ENCODE measurements at regions not wholly inside any gene's neighbourhood (a gene's known extent, or its start where the extent isn't known, plus 50 kb on each side); places are given as distances from the start of the nearest gene placed in this dataset.

DNA sequence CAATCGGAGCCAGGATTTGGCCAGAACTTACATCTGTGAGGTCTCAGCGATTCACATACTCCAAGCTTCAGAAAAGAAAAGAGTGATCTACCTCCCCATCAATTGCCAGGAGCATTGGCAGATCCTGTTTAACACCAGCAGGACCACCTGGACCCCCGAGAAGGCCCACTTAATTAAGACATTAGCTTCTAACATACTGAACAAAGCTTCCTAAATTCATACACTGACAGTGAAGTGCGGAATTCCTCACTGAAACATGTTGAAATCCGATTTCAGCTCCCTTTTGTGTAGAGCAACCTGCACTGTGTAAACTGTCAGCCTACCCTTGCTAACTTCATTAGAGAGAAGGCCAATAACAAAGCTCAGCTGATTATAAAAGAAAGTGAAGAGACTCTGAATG is 274.0 kb downstream of the NOVA1 start:
- Histone ChIP-seq H3K4me3 (no peak overlapping the region), H3K27me3 (no peaks in the 10 kb centered on the region), H3K27ac (no peak overlapping the region), H3K4me1 (peaks cover 0 to 7% (median 0%) of the 10 kb centered on the region in 3 donors), H3K9me3 (no peaks in the 10 kb centered on the region), H3K36me3 (no peaks in the 10 kb centered on the region)
- WGBS, 2 donors (ENCODE audit: low coverage in 1 of 2) = 7 to 17% methylated on average over 2 to 5 of the region's 5 CpGs
- TF ChIP-seq EP300 (IDR thresholded peaks at IDR 0.05) (no peak), POLR2A (IDR thresholded peaks at IDR 0.05) (no peak), POLR2AphosphoS5 (IDR thresholded peaks at IDR 0.05) (no peak)
- TF ChIP-seq, protein P1, sequence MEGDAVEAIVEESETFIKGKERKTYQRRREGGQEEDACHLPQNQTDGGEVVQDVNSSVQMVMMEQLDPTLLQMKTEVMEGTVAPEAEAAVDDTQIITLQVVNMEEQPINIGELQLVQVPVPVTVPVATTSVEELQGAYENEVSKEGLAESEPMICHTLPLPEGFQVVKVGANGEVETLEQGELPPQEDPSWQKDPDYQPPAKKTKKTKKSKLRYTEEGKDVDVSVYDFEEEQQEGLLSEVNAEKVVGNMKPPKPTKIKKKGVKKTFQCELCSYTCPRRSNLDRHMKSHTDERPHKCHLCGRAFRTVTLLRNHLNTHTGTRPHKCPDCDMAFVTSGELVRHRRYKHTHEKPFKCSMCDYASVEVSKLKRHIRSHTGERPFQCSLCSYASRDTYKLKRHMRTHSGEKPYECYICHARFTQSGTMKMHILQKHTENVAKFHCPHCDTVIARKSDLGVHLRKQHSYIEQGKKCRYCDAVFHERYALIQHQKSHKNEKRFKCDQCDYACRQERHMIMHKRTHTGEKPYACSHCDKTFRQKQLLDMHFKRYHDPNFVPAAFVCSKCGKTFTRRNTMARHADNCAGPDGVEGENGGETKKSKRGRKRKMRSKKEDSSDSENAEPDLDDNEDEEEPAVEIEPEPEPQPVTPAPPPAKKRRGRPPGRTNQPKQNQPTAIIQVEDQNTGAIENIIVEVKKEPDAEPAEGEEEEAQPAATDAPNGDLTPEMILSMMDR (IDR thresholded peaks at IDR 0.05) = no peak
- no peak for ATAC-seq

DNA sequence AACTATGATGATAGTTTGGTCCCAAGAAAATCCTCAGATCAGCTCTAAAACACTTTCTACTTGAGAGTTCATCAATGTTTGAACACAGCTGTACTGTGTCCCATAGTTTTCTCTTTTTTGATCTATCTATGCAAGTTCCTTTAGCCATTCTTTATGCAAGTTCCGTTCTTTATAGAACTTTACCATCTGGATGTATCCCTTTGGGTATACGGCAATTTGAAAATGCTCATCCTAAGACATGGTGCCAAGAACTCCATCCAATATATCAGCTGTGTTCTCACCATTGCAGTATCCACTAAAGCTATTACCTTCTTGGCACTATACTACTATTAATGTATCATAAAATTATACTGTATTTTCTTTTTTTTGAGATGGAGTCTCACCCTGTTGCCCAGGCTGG is 276.9 kb downstream of the NOVA1 start:
- WGBS, 2 donors (ENCODE audit: low coverage in 1 of 2) = 54 to 97% methylated on average over 2 of the region's 2 CpGs
- Histone ChIP-seq H3K4me1 (peaks cover 0 to 7% (median 0%) of the 10 kb centered on the region in 3 donors), H3K9me3 (peaks cover 0 to 5% (median 0%) of the 10 kb centered on the region in 3 donors), H3K27me3 (no peaks in the 10 kb centered on the region), H3K27ac (no peak overlapping the region), H3K4me3 (no peak overlapping the region), H3K36me3 (no peaks in the 10 kb centered on the region)
- no peak for ATAC-seq
- TF ChIP-seq, protein P1 (IDR thresholded peaks at IDR 0.05) = no peak
- TF ChIP-seq EP300 (IDR thresholded peaks at IDR 0.05) (no peak), POLR2A (IDR thresholded peaks at IDR 0.05) (no peak), POLR2AphosphoS5 (IDR thresholded peaks at IDR 0.05) (no peak)

DNA sequence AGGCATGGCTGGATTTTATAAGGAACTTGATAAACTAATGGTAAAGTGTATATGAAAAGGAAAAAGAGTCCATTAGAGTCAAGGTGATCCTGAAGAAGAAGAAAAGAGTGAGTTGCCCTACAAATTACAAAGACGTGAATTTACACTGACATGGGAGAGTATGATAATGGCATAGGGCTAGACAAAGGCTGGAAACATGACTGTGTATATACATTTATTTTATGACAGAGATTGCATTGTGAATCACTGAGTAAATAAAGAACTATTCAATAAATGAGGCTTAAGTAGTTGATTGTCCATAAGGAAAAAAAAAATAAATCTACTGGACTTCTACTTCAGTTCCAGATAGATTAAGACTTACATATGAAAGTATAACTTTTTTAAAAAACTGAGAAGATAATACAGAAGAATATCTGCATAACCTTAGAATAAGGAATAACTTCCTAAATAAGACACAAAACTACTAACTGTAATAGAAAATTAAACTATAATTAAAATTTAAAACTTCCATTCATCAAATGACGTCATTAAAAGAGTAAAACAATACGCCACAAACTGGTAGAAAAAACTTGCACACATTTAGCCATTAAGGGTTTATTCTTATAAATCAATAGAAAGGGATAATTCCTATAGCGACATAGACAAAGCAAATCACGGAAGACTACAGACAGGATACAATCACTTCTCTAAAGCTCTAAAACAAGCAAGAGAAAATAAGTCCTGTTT is 278.5 kb downstream of the NOVA1 start:
- 74 to 98% methylated on average over 5 of the region's 5 CpGs for WGBS, 2 donors (ENCODE audit: low coverage in 1 of 2)
- H3K27ac ChIP-seq = no peak overlapping the region
- H3K36me3 ChIP-seq = no peaks in the 10 kb centered on the region
- no peak overlapping the region for H3K4me3 ChIP-seq
- no peak for TF ChIP-seq POLR2AphosphoS5 (IDR thresholded peaks at IDR 0.05)
- no peak for TF ChIP-seq EP300 (IDR thresholded peaks at IDR 0.05)
- TF ChIP-seq, protein P1 (IDR thresholded peaks at IDR 0.05) = no peak
- TF ChIP-seq POLR2A (IDR thresholded peaks at IDR 0.05) = no peak
- no peaks in the 10 kb centered on the region for H3K27me3 ChIP-seq
- peaks cover 0 to 6% (median 0%) of the 10 kb centered on the region in 3 donors for H3K4me1 ChIP-seq
- ATAC-seq = no peak
- H3K9me3 ChIP-seq = peaks cover 0 to 5% (median 0%) of the 10 kb centered on the region in 3 donors

DNA sequence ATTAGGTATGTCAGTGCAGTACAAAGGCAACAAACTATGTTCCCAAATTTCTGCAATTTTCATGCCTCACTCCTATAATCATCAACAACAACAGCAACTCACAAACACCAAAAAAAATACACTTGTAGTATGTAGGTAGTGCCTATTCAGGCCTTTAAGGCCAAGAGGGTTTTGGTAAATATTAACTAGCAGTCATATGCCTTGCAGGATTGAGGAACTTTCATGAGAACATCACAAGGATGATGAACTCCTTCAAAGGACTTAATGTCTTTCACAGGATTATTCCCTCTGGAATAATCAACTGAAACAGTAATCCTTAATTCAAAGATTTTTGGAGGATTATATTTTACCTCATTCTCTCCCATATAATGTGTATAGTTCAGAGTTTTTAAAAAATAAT is 293.8 kb downstream of the NOVA1 start:
- ATAC-seq = no peak
- Histone ChIP-seq H3K4me3 (no peak overlapping the region), H3K36me3 (no peaks in the 10 kb centered on the region)

More for the DNA sequence above, 293.8 kb downstream of the NOVA1 start:
- TF ChIP-seq, protein P1 (IDR thresholded peaks at IDR 0.05) = no peak
- TF ChIP-seq EP300 (IDR thresholded peaks at IDR 0.05) = no peak
- no peak for TF ChIP-seq POLR2A (IDR thresholded peaks at IDR 0.05)
- TF ChIP-seq POLR2AphosphoS5 (IDR thresholded peaks at IDR 0.05) = no peak
- no peak overlapping the region for H3K27ac ChIP-seq
- peaks cover 0 to 16% (median 0%) of the 10 kb centered on the region in 3 donors for H3K9me3 ChIP-seq
- no peaks in the 10 kb centered on the region for H3K4me1 ChIP-seq
- H3K27me3 ChIP-seq = no peaks in the 10 kb centered on the region

Data from gastroesophageal sphincter (tissue), 4 donors.